ENCODE measurements at regions not wholly inside any gene's neighbourhood (a gene's known extent, or its start where the extent isn't known, plus 50 kb on each side); places are given as distances from the start of the nearest gene placed in this dataset.

GRCh38 chr14:105937253-105938054 is 411.1 kb downstream of the TMEM121 start:
- TF ChIP-seq CTCF (IDR thresholded peaks at IDR 0.05) (no peak), POLR2A (IDR thresholded peaks at IDR 0.05) (no peak)

All from body of pancreas (tissue), 4 donors.